ENCODE measurements at regions not wholly inside any gene's neighbourhood (a gene's known extent, or its start where the extent isn't known, plus 50 kb on each side); places are given as distances from the start of the nearest gene placed in this dataset.

DNA sequence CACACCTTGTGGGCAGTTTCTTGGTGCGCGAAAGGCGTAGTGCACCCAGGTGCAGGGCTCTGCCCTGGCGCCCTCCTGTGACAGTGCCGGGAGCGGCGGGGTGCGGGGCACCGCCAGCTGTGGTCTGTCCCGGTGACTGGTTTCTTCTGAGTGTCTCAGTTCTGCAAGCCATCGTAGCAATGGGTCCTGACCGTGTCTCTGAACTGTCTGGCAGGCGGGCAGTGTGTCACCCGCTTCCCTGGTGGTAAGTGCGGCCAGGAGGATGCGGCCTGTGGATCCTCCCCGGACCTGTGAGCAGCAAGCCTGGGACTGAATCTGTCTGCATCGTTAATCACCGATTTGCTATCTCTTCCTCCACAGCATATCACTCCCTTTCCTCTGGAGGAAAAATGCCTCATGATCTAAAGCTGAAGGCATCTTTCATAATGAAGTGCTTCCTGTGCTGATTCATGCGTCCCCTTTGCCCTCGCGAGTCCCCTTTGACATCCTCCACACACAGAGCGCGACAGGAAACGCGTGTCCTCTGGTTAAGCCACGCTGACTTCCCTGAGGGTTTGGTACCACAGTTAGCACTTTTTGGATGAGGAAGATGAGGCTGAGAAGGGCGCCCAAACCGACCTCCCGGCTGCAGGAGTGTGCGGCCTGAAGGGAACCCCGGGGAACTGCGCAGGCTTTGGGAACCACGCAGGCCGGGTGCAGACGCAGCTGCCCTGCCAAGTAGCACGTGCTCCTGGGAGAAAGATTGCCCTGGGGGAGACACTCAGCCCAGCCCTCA is 416.0 kb upstream of the HS6ST1 start:
- TF ChIP-seq, protein P1, sequence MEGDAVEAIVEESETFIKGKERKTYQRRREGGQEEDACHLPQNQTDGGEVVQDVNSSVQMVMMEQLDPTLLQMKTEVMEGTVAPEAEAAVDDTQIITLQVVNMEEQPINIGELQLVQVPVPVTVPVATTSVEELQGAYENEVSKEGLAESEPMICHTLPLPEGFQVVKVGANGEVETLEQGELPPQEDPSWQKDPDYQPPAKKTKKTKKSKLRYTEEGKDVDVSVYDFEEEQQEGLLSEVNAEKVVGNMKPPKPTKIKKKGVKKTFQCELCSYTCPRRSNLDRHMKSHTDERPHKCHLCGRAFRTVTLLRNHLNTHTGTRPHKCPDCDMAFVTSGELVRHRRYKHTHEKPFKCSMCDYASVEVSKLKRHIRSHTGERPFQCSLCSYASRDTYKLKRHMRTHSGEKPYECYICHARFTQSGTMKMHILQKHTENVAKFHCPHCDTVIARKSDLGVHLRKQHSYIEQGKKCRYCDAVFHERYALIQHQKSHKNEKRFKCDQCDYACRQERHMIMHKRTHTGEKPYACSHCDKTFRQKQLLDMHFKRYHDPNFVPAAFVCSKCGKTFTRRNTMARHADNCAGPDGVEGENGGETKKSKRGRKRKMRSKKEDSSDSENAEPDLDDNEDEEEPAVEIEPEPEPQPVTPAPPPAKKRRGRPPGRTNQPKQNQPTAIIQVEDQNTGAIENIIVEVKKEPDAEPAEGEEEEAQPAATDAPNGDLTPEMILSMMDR (IDR thresholded peaks at IDR 0.05; ENCODE audit: low read length): no peak
- TF ChIP-seq EZH2 (optimal IDR thresholded peaks at IDR 0.05; ENCODE audit: low read depth, low read length): no peak
